ENCODE measurements at regions not wholly inside any gene's neighbourhood (a gene's known extent, or its start where the extent isn't known, plus 50 kb on each side); places are given as distances from the start of the nearest gene placed in this dataset.

DNA sequence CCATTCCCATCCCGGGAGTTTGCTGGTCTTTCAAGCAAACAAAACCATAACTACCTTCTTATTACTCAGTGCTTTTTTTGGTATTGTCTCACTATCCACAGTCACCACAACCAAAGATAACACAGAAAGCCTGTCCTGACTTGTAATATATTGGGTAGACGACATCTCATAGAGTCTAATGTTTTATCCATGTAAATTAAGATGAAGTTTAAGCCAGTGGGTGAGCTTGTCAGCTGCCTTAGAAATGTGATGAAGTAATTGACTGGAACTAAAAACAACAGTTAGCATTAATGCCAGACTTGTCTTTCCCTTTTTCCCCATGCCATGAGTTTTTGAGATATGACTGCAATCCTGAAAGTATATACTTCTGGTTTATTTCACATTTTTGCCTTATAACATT lies 282.7 kb upstream of the PRDM1 start:
- TF ChIP-seq POLR2A (IDR thresholded peaks at IDR 0.05; ENCODE audit: low read depth, low read length), result no peak
- TF ChIP-seq POLR2AphosphoS5 (IDR thresholded peaks at IDR 0.05; ENCODE audit: low read depth, low read length), result no peak
- no peak for TF ChIP-seq TAF1 (IDR thresholded peaks at IDR 0.05; ENCODE audit: borderline replicate concordance, low read depth, low read length)

Measured in GM12892 (cell line).